NCI-H1694 treated with DMSO at 0.1 percent for 48 hours (cell line): ENCODE measurements at regions not wholly inside any gene's neighbourhood (a gene's known extent, or its start where the extent isn't known, plus 50 kb on each side); places are given as distances from the start of the nearest gene placed in this dataset.
A peak's percentile ranks its signal among the peaks of the same experiment; 100 is the strongest.

Experiments used
- DNase-seq: peaks from one replicate; lab custom pipeline; 2025; lab: John Stamatoyannopoulos, UW

- DNase-seq: no peak
These were observed 146.8 kb downstream of the SMAD6 start for GRCh38 chr15:66848686-66849392.

- no peak for DNase-seq
These were observed 147.3 kb downstream of the SMAD6 start for GRCh38 chr15:66849393-66849745.

DNA sequence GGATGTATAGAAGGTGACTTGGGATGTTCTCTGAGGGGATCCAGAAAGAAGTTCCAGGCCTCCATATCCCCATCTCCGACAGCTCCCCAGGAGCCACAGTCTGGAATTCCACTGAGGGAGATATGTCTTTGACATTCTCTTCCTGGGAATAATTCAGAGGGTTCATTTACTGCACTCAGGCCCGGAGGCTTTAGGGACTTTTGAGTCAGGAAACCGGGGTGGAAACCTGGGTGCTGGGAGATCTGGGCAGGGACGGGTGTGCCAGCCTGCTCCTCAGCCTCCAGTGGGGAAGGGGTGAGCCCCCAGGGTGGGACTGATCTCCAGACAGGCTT lies 147.7 kb downstream of the SMAD6 start:
- DNase-seq: no peak

- no peak for DNase-seq
These were observed 148.3 kb downstream of the SMAD6 start for GRCh38 chr15:66850078-66850991.

DNA sequence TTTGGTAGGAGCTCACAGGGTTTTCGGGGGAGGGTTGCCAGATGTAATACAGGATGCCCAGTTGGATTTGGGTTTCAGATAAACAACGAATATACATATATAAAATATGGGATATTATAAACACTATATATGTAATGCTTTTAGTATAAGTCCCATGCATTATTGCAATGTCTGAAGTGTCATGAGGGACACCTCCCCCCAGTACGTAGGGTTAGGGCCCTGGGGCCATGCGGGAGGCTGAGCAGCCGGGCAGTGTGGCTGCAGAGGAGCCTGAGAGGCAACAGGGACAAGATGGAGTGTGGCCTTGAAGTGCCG lies 148.9 kb downstream of the SMAD6 start:
- DNase-seq: no peak

DNA sequence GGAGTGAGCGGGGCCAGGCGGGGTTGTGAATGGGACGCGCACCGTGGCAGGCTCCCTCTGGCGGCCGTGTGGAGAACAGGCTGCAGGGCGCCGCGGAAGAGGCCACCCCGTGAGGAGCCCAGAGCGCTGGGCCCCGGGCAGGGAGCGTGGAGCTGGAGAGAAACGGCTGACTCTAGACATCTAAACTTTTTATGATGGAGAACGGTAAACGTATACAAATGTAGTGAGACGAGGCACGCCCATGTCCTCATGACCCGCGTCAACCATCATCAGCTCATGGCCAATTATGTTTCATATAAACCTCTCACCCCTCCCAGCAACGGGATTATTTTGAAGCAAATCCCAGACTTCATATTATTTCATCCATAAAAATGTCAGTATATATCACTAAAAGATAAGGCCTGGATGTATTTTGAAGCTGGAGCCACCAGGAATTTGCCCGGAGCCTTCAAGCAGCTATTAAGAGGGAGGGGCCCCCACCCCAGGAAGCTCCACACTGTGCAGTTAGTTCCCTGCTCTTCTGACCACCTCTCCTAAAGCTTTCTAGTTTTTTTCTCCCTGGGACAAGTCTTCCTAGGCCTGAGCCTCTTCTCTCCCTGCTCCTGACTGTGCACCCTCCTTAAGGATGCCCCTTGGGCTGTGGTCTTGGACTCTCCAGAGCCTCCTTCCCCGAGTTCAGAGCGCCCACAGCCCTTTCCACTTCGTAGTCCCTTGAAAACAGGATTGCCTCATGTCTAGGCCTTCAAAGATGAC lies 149.5 kb downstream of the SMAD6 start:
- peak; percentile 54 for DNase-seq

- no peak for DNase-seq
These were observed 150.2 kb downstream of the SMAD6 start for GRCh38 chr15:66852064-66852905.

DNA sequence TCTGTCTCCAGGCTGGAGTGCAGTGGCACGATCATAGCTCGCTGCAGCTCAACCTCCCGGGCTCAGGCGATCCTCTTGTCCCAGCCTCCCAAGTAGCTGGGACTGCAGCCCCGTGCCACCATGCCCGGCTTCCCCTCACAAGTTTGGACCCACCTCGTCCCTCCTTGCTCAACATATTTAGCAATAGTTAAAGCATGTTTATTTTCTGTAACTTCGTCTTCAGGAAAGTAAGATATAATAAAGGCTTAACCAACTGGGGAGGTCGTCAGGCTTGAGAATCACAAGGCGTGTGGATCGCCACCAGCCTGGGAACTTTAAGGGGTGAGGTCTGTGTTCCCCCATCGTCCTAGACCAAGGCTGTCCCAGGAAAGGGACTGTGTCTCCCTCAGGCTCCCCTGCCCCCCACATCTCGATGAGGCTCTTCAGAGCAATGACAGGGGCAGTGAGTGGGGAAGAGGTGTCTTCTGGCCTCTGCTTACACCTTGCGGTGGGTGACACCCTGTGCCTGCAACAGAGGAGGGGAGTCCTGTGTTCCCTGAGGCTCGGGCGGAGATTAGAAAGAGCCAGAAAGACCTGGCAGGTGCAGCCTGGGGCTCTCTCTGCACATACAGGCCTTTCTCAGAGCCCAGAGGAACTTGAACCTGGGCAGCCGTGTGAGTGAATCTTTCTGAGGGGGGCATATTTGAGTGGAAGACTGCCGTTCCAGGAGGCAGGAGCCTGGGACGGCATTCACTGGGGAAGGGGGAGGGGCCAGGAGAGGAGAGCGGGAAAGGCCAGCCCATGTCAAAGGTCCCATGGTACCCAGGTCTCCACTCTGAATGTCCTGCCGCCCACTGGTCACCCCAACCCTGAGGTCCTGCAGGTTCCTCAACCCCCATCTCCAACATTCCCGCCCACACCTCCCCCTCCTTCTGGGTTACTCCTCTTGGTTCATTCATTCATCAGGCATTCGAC lies 152.3 kb downstream of the SMAD6 start:
- no peak for DNase-seq

DNA sequence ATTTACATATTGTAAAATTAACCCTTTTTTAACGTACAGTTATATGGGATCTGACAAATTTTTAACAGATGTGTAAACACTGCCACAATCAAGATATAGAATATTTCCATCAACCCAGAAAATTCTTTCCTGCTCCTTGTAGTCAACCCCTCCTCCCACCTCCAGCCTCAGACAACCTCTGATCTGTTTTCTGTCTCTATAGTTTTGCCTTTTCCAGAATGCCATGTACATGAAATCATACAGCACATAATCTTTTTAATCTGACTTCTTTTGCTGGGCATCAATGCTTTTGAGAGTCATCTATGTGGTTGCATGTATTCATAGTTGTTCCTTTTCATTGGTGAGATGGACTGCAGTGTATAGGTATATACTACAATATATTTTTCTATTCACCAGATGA lies 153.0 kb downstream of the SMAD6 start:
- no peak for DNase-seq

- DNase-seq: no peak
These were observed 155.7 kb downstream of the SMAD6 start for GRCh38 chr15:66857694-66858093.

DNA sequence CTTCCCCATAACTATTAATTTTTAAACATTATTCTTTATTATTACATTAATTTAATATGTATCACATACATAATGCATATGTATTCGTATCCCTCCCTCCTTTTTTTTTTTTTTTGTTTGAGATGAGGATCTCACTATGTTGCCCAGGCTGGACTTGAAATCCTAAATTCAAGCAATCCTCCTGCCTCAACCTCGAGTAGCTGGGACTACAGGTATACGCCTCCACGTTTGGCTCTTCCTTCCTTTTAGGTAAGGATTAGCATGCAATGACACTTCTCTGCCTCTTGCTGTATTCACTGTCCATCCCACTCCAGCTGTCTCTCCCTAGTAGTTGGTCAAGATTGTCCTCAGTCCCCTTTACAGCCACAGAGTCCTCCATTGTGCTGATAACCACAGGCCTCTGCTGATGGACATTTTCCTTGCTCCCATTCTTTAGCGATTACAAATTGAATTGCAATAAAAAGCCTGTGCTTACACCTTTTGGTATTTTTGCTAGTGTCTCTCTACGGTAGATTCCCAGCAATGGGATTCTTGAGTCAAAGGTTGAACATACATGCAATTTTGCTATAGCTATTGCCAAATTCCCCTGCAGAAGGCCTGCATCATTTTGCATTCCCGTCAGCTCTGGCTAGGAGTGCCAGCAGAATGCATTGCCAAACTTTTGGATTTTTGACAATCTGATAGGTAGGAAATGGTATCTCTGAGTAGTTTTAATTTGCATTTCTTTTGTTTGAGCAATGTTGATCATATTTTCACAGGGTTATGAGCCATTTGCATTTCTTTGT lies 156.6 kb downstream of the SMAD6 start:
- DNase-seq: no peak

DNA sequence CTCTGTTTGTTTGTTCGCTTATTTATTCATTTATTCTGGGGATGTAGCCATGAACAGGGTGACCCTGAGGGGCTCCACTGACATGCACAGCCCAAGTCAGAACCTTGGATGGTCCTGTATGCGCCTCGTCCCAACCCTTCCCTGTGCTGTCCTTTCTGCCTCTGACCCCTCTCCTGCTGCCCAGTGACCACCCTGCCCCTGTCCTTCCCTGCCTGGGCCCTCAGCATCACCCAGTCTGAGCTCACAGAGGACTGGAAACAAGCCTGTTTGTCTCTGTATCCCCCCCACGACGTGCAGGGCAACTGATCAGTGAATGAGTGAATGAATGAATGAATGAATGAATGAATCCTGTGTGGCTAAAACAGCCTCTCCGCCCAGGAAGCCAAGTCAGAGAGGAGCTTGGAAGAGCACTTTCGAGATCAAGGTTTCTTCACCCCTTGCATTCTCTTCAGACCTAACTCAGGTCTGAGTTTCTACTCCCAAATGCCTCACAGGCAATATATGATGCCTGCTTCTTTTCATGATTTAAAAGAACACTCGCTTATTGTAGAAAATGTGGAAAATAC lies 157.7 kb downstream of the SMAD6 start:
- no peak for DNase-seq

- DNase-seq: no peak
These were observed 158.8 kb downstream of the SMAD6 start for GRCh38 chr15:66860844-66861243.

- no peak for DNase-seq
These were observed 160.3 kb downstream of the SMAD6 start for GRCh38 chr15:66862111-66862939.

GRCh38 chr15:66862940-66863335 lies 160.9 kb downstream of the SMAD6 start:
- DNase-seq: peak; percentile 34

DNA sequence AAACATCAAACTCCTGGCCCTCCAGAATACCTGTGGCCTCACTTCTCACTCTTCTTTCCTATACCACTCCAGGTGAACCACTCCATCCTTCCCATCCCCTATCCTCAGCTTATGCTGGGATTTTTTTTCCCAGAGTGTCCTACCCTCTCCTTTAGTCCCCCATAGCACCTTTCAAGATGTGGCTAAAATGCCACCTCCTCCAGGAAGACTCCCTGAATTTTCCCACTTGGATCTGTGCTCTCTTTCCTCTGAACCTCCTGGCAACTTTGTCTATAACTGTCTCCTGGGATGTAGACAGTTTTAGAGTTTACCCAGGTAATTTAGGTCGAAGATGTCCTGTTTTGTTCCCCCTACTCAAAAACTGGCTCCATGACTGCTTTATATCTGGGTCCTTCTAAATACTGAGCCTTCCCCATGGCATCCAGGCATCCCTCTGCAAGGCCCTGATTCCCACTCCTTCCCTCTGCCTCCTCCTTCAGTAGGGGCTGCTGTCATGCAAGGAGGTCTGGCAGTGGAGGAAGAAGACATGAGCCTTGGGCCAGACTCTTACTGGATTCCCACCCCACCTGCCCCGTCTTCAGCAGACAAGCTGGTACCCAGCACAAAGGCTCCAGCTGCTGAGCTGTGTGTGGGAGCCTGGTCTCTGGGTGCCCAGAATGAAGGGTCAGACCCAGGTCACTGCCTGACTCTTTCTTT lies 161.5 kb downstream of the SMAD6 start:
- DNase-seq: no peak

- no peak for DNase-seq
These were observed 162.2 kb downstream of the SMAD6 start for GRCh38 chr15:66864086-66864830.

DNA sequence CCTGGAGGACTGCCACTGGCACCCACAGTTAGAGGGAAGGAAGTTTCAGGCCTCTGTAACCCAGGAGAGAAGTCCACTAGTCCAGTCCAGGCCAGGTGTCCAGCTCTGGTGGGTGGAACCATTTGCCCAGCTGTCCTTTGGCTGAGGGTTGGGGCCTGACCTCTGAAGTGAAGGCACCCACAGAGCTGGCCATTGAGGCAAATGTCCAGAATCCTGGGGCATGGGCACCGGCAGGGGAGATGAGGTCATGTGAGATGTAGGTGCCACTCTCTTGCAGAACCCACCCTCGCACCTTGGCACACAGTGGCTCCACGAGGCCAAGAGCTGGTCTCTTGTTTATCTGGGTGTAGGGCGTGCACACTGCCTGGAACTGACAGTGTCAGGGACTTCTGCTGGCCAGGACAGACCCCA lies 162.8 kb downstream of the SMAD6 start:
- DNase-seq: no peak
